ENCODE measurements at regions not wholly inside any gene's neighbourhood (a gene's known extent, or its start where the extent isn't known, plus 50 kb on each side); places are given as distances from the start of the nearest gene placed in this dataset.

DNA sequence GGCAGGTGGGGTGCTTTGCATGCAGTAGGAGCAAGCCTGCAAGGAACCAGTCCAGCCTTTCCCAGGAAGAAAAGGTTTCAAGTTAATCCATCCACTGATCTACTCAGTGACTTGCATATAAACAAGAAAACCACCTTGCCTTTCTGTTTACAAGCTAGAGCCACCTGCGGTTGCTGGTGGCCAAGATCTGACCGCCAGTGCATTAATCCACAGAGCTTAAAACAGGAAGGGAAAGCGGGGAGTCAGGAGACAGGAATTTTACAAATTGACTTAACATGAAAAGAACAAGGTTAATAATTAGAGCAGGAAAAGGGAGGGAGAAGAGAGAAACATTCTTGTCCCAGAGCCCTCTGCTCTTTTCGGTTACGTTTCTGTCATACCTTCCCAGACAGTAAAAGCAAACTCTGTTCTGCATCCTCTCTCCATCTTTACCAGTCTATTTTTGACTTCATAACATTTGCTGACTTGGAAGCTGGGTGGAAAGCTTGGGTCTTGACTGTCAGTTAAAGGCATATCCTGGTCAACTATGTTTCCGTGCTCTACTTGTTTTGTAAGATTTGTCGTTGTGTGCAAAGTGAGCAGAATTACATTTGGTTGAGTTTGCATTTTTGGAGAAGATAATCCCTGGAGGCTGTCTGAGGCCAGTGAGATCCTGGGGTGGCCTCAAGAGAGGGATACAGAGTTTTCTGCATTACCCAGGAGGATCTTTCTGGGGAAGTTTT lies 760.6 kb downstream of the EFNB2 start:
- TF ChIP-seq, protein P1, sequence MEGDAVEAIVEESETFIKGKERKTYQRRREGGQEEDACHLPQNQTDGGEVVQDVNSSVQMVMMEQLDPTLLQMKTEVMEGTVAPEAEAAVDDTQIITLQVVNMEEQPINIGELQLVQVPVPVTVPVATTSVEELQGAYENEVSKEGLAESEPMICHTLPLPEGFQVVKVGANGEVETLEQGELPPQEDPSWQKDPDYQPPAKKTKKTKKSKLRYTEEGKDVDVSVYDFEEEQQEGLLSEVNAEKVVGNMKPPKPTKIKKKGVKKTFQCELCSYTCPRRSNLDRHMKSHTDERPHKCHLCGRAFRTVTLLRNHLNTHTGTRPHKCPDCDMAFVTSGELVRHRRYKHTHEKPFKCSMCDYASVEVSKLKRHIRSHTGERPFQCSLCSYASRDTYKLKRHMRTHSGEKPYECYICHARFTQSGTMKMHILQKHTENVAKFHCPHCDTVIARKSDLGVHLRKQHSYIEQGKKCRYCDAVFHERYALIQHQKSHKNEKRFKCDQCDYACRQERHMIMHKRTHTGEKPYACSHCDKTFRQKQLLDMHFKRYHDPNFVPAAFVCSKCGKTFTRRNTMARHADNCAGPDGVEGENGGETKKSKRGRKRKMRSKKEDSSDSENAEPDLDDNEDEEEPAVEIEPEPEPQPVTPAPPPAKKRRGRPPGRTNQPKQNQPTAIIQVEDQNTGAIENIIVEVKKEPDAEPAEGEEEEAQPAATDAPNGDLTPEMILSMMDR (IDR thresholded peaks at IDR 0.05), result no peak
- TF ChIP-seq POLR2AphosphoS5 (IDR thresholded peaks at IDR 0.05; ENCODE audit: insufficient read depth in 1 of 2, low read depth in 1 of 2), result no peak
- no peak for TF ChIP-seq POLR2A (IDR thresholded peaks at IDR 0.05)

Data from vagina (tissue), 2 donors.